DOHH2 (cell line): ENCODE measurements at regions not wholly inside any gene's neighbourhood (a gene's known extent, or its start where the extent isn't known, plus 50 kb on each side); places are given as distances from the start of the nearest gene placed in this dataset.

ENCODE experiments used
- H3F3A ChIP-seq: fragments of 200-600 bp; sonication (generic), shearing (Covaris generic); 2 replicates; pipeline ENCODE4 v1.6.0; 2016; ENCODE audit warnings: antibody characterized with exemption, mild to moderate bottlenecking; ENCODE audit not compliant: control insufficient read depth, insufficient read depth
- H3K27ac ChIP-seq: fragments of 200-600 bp; sonication (generic); 2 replicates; pipeline ENCODE4 v1.5.1; 2014; ENCODE audit warnings: low read depth, mild to moderate bottlenecking, low read length, moderate library complexity
- H3K27me3 ChIP-seq: fragments of 200-600 bp; sonication (generic); 2 replicates; pipeline ENCODE4 v1.6.1; 2014; ENCODE audit warnings: mild to moderate bottlenecking, low read length, mixed read lengths; ENCODE audit not compliant: control insufficient read depth
- H3K36me3 ChIP-seq: fragments of 200-600 bp; sonication (generic); 2 replicates; pipeline ENCODE4 v1.6.1; 2014; ENCODE audit warnings: mild to moderate bottlenecking, low read length, moderate library complexity, mixed read lengths; ENCODE audit not compliant: control insufficient read depth
- H3K4me1 ChIP-seq: fragments of 200-600 bp; sonication (generic); 2 replicates; pipeline ENCODE4 v1.6.1; 2014; ENCODE audit warnings: mild to moderate bottlenecking, low read length, mixed read lengths; ENCODE audit not compliant: control insufficient read depth
- H3K4me2 ChIP-seq: fragments of 200-600 bp; sonication (generic); 2 replicates; pipeline ENCODE4 v1.6.0; 2014; ENCODE audit warnings: mild to moderate bottlenecking, low read length, moderate library complexity
- H3K4me3 ChIP-seq: fragments of 200-600 bp; sonication (generic); 2 replicates; pipeline ENCODE4 v1.5.1; 2014; ENCODE audit warnings: mild to moderate bottlenecking, low read length, mixed read lengths
- H3K79me2 ChIP-seq: fragments of 200-600 bp; sonication (generic); 2 replicates; pipeline ENCODE4 v1.6.1; 2014; ENCODE audit warnings: mild to moderate bottlenecking, low read length, mixed read lengths; ENCODE audit not compliant: control insufficient read depth
- H3K9me2 ChIP-seq: fragments of 200-600 bp; sonication (generic); replicated peaks from 2 replicates; pipeline ENCODE4 v1.6.1; 2014; ENCODE audit warnings: mild to moderate bottlenecking, low read length, mixed read lengths; ENCODE audit not compliant: control insufficient read depth
- H3K9me3 ChIP-seq: fragments of 200-600 bp; sonication (generic); 2 replicates; pipeline ENCODE4 v1.6.1; 2014; ENCODE audit warnings: antibody characterized with exemption, low read length, mixed read lengths; ENCODE audit not compliant: control insufficient read depth, insufficient read depth
- H4K20me1 ChIP-seq: fragments of 200-600 bp; sonication (generic); 2 replicates; pipeline ENCODE4 v1.6.0; 2014; ENCODE audit warnings: low read depth, mild to moderate bottlenecking, antibody characterized with exemption, low read length, moderate library complexity; ENCODE audit not compliant: control insufficient read depth, insufficient read depth
- CTCF ChIP-seq: fragments of 200-600 bp; sonication (generic); IDR thresholded peaks from one replicate; pipeline ENCODE4 v1.5.1; 2014; ENCODE audit warnings: antibody characterized with exemption, mild to moderate bottlenecking, low read depth, low read length; ENCODE audit not compliant: poor library complexity, severe bottlenecking
- EZH2phosphoT487 ChIP-seq: fragments of 200-600 bp; sonication (generic); IDR thresholded peaks from 2 replicates; pipeline ENCODE4 v1.6.1; 2017; ENCODE audit warnings: borderline replicate concordance, mild to moderate bottlenecking, antibody characterized with exemption, low read length, moderate library complexity, mixed read lengths

- H3K36me3 ChIP-seq = no peaks in the 10 kb centered on the region
- no peak for TF ChIP-seq CTCF
- TF ChIP-seq EZH2phosphoT487 = no peak
- peaks cover 8% of the 10 kb centered on the region for H3K4me1 ChIP-seq
- H3K27ac ChIP-seq = no peak overlapping the region
- H3F3A ChIP-seq = no peaks in the 10 kb centered on the region
- no peaks in the 10 kb centered on the region for H3K79me2 ChIP-seq
- H4K20me1 ChIP-seq = no peaks in the 10 kb centered on the region
- no peaks in the 10 kb centered on the region for H3K9me2 ChIP-seq
- H3K9me3 ChIP-seq = no peaks in the 10 kb centered on the region
- H3K4me2 ChIP-seq = peak overlapping the region; percentile 24; the same call in 1 of the 2 replicates
- no peak overlapping the region for H3K4me3 ChIP-seq
- no peaks in the 10 kb centered on the region for H3K27me3 ChIP-seq
Measured at GRCh38 chrX:106331606-106332005, 163.5 kb downstream of the PWWP3B start.

GRCh38 chrX:106341823-106342222, 173.7 kb downstream of the PWWP3B start:
- no peak overlapping the region for H3K27ac ChIP-seq
- no peaks in the 10 kb centered on the region for H3K9me3 ChIP-seq
- H3K27me3 ChIP-seq = no peaks in the 10 kb centered on the region
- H3F3A ChIP-seq = no peaks in the 10 kb centered on the region
- H3K79me2 ChIP-seq = no peaks in the 10 kb centered on the region
- H3K4me1 ChIP-seq = no peaks in the 10 kb centered on the region
- TF ChIP-seq EZH2phosphoT487 (no peak), CTCF (no peak)
- no peaks in the 10 kb centered on the region for H4K20me1 ChIP-seq
- no peaks in the 10 kb centered on the region for H3K9me2 ChIP-seq
- no peaks in the 10 kb centered on the region for H3K36me3 ChIP-seq
- no peak overlapping the region for H3K4me3 ChIP-seq
- no peak overlapping the region for H3K4me2 ChIP-seq

- Histone ChIP-seq H3K79me2 (no peaks in the 10 kb centered on the region), H4K20me1 (no peaks in the 10 kb centered on the region), H3K9me3 (no peaks in the 10 kb centered on the region), H3K36me3 (no peaks in the 10 kb centered on the region), H3K27me3 (no peaks in the 10 kb centered on the region), H3F3A (no peaks in the 10 kb centered on the region), H3K4me2 (no peak overlapping the region), H3K4me3 (no peak overlapping the region), H3K4me1 (no peaks in the 10 kb centered on the region), H3K9me2 (no peaks in the 10 kb centered on the region), H3K27ac (no peak overlapping the region)
- TF ChIP-seq CTCF (no peak), EZH2phosphoT487 (no peak)
Measured at GRCh38 chrX:106356580-106356979, 188.5 kb downstream of the PWWP3B start.

GRCh38 chrX:106363214-106363613, 195.1 kb downstream of the PWWP3B start:
- H4K20me1 ChIP-seq = no peaks in the 10 kb centered on the region
- no peak overlapping the region for H3K4me2 ChIP-seq
- no peaks in the 10 kb centered on the region for H3K36me3 ChIP-seq
- no peaks in the 10 kb centered on the region for H3F3A ChIP-seq
- H3K9me3 ChIP-seq = no peaks in the 10 kb centered on the region
- H3K79me2 ChIP-seq = no peaks in the 10 kb centered on the region
- H3K9me2 ChIP-seq = no peaks in the 10 kb centered on the region
- H3K4me1 ChIP-seq = no peaks in the 10 kb centered on the region
- H3K27me3 ChIP-seq = no peaks in the 10 kb centered on the region
- no peak for TF ChIP-seq EZH2phosphoT487
- H3K4me3 ChIP-seq = no peak overlapping the region
- H3K27ac ChIP-seq = no peak overlapping the region
